ENCODE measurements at regions not wholly inside any gene's neighbourhood (a gene's known extent, or its start where the extent isn't known, plus 50 kb on each side); places are given as distances from the start of the nearest gene placed in this dataset.

DNA sequence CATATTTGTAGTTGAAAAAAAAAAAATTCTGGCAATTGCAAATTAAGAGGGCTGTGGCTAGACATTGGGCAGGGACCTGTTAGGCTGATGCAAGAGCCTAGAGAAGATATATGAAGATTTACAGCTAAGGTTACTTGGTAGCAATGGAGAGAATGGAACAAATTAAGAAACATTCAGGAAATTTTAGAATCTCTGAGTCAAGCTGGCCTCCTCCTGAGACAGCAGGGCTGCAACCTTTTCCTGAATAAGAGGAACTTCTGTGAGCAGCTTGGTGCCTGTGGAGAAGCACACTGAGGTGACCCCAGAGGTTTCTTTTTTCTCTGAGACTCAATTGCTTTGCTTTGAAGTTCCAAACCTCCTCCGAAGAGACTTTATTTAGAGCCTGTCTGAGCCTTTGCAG, 118.6 kb upstream of the LRATD1 start:
- TF ChIP-seq, protein P1, sequence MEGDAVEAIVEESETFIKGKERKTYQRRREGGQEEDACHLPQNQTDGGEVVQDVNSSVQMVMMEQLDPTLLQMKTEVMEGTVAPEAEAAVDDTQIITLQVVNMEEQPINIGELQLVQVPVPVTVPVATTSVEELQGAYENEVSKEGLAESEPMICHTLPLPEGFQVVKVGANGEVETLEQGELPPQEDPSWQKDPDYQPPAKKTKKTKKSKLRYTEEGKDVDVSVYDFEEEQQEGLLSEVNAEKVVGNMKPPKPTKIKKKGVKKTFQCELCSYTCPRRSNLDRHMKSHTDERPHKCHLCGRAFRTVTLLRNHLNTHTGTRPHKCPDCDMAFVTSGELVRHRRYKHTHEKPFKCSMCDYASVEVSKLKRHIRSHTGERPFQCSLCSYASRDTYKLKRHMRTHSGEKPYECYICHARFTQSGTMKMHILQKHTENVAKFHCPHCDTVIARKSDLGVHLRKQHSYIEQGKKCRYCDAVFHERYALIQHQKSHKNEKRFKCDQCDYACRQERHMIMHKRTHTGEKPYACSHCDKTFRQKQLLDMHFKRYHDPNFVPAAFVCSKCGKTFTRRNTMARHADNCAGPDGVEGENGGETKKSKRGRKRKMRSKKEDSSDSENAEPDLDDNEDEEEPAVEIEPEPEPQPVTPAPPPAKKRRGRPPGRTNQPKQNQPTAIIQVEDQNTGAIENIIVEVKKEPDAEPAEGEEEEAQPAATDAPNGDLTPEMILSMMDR (CRISPR knock-in tag; IDR thresholded peaks at IDR 0.05), result no peak
- TF ChIP-seq JUN (CRISPR knock-in tag; IDR thresholded peaks at IDR 0.05), result no peak
- TF ChIP-seq FOSL1 (CRISPR knock-in tag; IDR thresholded peaks at IDR 0.05; ENCODE audit: borderline replicate concordance), result no peak

All from HepG2 (cell line).